ENCODE measurements at regions not wholly inside any gene's neighbourhood (a gene's known extent, or its start where the extent isn't known, plus 50 kb on each side); places are given as distances from the start of the nearest gene placed in this dataset.

- TF ChIP-seq, protein P1, sequence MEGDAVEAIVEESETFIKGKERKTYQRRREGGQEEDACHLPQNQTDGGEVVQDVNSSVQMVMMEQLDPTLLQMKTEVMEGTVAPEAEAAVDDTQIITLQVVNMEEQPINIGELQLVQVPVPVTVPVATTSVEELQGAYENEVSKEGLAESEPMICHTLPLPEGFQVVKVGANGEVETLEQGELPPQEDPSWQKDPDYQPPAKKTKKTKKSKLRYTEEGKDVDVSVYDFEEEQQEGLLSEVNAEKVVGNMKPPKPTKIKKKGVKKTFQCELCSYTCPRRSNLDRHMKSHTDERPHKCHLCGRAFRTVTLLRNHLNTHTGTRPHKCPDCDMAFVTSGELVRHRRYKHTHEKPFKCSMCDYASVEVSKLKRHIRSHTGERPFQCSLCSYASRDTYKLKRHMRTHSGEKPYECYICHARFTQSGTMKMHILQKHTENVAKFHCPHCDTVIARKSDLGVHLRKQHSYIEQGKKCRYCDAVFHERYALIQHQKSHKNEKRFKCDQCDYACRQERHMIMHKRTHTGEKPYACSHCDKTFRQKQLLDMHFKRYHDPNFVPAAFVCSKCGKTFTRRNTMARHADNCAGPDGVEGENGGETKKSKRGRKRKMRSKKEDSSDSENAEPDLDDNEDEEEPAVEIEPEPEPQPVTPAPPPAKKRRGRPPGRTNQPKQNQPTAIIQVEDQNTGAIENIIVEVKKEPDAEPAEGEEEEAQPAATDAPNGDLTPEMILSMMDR (IDR thresholded peaks at IDR 0.05) = no peak
- TF ChIP-seq POLR2AphosphoS5 (IDR thresholded peaks at IDR 0.05) = no peak
These were observed 120.6 kb downstream of the C9orf50 start for GRCh38 chr9:129500161-129500862.
